ENCODE measurements at regions not wholly inside any gene's neighbourhood (a gene's known extent, or its start where the extent isn't known, plus 50 kb on each side); places are given as distances from the start of the nearest gene placed in this dataset.
"Not testable (repeated sequence)": the region's sequence is repeated elsewhere in the genome, so short reads cannot be mapped to it uniquely, and the experiment has no call there.

DNA sequence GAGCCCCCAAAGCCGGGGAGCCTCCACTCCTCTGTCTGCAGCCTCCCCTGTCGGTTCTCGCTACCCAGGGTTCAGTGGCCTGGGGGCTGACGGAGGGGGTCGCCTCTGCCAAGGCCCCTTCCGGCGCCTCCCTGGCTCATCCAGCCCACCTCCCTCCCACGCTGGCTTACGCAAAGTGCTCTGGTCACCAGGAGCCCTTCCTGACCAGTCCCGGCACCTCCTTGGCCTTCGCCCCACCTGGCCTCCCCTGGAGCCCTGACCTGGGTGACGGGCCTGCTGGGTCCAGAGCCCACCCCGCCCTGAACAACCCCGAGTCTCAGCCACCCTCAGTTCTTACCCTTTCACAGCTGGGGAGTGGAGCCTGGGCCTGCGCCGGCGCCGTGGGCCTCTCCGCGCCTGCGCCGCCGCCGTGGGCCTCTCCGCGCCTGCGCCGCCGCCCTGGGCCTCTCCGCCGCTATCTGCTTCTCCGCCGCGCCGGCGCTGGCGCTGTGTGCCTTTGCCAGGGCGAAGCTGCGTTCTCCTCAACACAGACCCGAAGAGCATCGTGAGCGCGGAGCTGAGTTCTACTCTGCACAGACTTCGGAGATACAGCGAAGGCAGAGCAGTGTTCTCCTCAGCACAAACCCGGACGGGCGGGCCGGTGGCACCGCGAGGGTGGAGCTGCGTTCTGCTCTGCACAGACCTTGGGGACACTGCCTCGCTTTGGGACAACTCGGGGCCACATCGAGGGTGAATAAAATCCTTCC lies 247.6 kb downstream of the TP53TG3F start:
- not testable (repeated sequence) for TF ChIP-seq POLR2A (IDR thresholded peaks at IDR 0.05; ENCODE audit: borderline replicate concordance, extremely low read depth, insufficient read depth, insufficient read length); EZH2phosphoT487 (IDR thresholded peaks at IDR 0.05; ENCODE audit: borderline replicate concordance); SRF (IDR thresholded peaks at IDR 0.05; ENCODE audit: low read depth); EZH2 (IDR thresholded peaks at IDR 0.05); CEBPB (IDR thresholded peaks at IDR 0.05; ENCODE audit: low read depth); SIN3A (IDR thresholded peaks at IDR 0.05; ENCODE audit: low read depth)
- TF ChIP-seq, protein P1, sequence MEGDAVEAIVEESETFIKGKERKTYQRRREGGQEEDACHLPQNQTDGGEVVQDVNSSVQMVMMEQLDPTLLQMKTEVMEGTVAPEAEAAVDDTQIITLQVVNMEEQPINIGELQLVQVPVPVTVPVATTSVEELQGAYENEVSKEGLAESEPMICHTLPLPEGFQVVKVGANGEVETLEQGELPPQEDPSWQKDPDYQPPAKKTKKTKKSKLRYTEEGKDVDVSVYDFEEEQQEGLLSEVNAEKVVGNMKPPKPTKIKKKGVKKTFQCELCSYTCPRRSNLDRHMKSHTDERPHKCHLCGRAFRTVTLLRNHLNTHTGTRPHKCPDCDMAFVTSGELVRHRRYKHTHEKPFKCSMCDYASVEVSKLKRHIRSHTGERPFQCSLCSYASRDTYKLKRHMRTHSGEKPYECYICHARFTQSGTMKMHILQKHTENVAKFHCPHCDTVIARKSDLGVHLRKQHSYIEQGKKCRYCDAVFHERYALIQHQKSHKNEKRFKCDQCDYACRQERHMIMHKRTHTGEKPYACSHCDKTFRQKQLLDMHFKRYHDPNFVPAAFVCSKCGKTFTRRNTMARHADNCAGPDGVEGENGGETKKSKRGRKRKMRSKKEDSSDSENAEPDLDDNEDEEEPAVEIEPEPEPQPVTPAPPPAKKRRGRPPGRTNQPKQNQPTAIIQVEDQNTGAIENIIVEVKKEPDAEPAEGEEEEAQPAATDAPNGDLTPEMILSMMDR (IDR thresholded peaks at IDR 0.05 in 2 of 3, conservative IDR thresholded peaks at IDR 0.05 in 1 of 3; ENCODE audit: borderline replicate concordance in 1 of 3, insufficient read depth in 1 of 3, low read depth in 2 of 3, low read length in 2 of 3): not testable (repeated sequence)
- TF ChIP-seq, protein P2, sequence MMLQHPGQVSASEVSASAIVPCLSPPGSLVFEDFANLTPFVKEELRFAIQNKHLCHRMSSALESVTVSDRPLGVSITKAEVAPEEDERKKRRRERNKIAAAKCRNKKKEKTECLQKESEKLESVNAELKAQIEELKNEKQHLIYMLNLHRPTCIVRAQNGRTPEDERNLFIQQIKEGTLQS (IDR thresholded peaks at IDR 0.05): not testable (repeated sequence)

All from HCT116 (cell line).